GM18502 (cell line): ENCODE measurements at regions not wholly inside any gene's neighbourhood (a gene's known extent, or its start where the extent isn't known, plus 50 kb on each side); places are given as distances from the start of the nearest gene placed in this dataset.

Experiments used
- ATAC-seq: cut with Tn5 transposase; IDR thresholded peaks from one replicate; pipeline ENCODE4 v1.9.1; 2021; ENCODE audit warnings: mild to moderate bottlenecking; ENCODE audit not compliant: unreplicated experiment, poor library complexity

DNA sequence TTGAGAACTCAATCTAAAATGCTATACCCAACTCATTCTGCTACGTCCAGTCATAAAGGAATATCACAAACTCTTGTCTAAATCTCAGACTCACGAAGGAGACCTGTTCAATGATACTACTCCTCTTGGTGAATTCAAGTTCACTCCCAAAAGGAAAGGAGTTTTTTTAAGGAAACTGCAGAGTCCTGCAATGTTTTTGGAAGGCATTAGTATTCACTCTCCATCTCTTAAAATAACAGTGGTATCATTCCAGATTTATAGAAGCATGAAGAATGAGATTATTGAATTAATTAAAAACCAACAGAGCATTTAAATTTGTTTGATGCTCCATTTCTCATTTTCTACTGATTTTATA, 73.4 kb downstream of the FOXD1 start:
- ATAC-seq: no peak

DNA sequence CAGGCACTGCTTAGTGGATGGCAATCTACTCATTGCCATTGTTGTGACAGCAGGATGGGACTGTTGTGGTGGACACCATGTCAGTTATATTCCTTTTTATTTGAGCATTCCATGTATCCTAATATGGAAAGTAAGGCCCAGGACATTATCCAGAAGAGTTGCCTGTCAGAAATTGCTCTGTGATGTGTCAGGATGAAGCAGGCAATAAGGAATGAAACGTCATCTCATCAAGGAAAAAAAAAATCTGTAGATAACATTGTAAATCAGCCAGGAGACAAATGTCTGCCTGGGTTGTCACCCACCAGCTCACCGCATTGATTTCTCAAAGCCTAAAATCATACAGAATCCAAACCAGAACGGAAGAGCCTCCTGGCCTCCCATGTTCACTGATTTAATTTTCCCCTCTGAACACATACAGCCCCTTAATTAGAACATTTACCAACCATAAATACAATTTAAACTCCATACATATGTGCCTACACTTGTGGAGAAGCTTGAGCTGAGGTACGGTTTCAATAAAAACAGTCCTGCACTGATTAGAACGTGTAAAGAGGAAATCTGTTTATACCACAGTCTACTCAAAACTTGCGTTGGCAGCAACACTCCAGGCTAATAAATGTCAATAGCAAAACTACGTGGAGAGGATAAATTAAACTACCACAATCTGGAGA, 73.9 kb downstream of the FOXD1 start:
- ATAC-seq: no peak

DNA sequence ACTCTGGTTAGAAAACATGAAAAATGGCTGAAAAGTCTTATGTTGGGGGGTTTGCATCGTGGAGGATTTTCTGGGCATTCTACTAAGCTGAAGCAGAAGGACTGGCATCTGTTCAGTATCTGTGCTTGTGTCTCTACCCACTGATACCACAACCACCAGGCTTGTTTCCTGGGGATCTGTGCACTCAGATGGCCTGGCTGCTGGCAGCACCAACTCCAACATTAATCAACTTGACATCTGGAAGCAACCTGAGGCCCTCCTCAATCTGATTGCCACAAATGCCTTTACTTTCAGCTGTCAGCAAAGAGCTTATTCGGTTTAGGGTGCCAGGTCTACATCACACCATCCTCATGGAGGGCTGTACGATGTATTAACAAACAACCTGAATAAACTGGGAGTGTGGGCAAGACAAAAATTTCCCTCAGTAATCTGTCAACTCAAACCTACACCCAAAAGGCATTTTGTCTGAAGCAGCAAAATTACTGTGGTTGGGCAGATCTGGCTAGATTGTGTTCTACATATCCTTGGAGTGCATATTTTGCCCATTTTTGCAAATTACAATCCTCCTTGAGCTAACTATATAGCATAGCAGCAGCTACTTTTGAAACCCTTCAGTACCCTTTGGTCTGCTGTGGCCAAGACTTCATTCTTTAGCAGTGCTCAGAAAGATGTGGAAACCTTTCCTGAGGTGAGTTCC, 74.6 kb downstream of the FOXD1 start:
- no peak for ATAC-seq

DNA sequence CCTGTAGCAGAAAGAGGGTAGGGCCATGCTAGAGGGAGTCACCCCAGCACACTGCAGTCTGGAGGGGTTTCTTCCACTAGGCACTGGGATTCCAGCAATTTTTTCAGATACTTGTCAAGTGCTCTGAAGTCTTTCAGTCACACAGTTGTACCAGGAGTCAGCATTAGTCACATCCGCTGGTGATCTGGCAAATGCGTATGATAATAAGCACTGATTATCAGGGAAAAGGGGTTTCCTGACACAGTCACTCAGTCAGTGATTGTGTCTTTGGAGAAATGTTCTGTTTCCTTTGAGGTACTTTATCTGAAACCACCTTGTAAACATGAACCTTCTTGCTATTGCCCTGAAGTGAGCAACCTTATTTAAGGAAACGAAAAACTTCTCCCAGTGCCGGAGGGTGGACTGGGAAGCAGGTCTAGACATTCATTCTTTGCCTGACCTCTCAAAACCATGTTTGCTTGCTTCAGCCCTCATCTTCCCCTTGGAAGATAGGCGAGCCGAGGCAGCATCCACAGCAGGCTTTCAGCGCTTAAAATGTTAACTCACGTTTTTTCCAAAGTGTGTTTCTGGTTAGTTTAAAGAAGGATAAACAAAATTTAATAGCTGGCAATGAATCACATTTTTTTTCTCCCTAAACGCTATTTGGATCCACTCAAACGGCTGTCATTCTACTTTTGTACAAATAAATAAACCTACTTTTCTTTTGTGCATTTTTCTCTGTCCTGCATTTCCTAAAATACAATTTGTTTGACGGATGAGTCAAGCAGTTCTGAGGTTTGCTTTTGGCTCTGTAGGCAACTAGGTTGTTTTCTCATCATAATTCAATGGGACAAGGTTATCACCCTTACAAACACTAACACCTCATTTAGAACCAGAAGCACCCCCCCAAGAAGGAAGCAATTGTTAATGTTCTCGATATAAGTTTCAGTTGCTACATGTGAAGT, 77.7 kb downstream of the FOXD1 start:
- ATAC-seq: no peak

DNA sequence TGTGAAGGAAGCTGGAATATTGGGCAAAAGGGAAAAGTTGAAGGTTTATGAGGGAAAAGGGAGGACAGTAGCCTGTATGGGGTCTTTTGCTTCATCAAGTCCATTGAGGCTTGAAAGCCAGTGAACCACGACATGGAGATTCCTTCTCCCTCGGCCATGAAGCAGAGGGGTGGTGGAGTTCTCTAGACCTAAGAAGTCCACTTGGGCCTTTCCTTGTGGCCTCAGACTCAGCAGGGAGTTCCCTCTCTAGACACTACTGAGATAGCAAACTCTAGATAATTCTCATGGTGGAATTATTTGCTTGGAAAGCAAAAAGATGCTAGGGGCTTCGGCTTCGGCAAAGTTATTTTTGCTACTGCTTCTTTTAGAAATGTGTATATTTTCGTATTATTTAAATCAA, 78.5 kb downstream of the FOXD1 start:
- no peak for ATAC-seq

DNA sequence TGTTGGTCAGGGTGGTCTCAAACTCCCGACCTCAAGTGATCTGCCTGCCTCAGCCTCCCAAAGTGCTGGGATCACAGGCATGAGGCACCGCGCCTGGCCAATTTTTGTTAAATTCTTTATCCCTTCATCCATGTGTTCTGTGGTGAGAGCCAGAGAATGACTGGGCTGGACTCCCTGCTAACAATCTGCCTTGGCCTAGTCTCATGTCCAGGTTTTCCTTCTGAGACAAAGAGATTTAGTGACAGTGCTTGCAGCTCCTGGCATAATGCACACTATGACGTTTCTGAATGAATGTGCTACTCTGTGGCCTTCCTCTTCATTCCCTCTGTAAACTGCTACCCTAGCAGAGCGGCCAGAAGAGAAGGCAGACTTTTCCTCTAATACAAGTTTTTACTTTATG, 79.3 kb downstream of the FOXD1 start:
- no peak for ATAC-seq

DNA sequence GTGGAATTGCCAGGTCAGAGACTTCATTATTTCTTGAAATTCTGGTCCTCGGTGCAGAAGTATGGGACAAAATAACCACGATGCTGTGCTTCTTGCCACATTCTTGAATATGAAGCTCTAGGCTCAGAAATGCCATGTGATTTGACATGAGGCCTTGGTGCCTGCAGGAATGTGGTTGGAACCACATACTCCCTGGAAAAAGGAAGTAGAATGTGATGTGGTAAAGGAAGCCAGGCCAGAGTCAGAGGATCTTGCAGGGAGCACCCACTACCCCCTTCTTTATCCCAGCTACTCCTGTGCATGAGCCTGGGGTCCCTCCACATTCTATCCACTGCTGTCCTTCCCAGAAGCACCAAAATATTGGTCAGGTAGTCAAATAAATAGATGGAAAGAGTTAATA, 80.9 kb downstream of the FOXD1 start:
- no peak for ATAC-seq

DNA sequence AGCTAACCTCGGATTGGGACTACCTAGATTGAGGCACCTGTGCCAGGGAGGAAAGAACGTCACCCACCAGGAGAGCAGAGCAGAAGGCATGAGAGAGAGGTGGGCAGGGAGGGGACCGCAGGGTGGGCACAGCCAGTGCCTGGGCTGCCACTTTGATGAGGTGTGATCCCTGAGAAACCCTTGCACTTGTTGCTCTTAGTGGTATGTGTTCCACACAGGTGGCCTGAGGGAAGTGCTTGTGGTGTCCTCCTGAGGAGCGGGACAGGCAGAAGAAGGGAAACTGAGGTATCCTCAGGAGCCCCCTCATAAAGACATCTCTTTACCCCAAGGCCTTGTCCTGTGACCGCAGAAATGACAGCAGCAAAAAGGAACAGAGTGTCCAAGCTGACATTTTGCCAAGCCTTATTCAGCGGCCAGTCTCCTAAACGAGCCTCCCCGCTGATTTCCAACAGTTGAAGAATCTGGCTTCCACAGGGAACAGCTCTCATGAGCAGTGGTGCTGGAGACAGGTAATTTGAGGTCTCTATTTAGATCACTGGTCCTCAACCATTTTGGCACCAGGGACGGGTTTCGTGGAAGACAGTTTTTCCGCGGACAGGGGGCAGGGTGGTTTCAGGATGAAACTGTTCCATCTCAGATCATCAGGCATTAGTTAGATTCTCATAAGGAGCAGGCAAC, 82.4 kb downstream of the FOXD1 start:
- ATAC-seq: no peak

DNA sequence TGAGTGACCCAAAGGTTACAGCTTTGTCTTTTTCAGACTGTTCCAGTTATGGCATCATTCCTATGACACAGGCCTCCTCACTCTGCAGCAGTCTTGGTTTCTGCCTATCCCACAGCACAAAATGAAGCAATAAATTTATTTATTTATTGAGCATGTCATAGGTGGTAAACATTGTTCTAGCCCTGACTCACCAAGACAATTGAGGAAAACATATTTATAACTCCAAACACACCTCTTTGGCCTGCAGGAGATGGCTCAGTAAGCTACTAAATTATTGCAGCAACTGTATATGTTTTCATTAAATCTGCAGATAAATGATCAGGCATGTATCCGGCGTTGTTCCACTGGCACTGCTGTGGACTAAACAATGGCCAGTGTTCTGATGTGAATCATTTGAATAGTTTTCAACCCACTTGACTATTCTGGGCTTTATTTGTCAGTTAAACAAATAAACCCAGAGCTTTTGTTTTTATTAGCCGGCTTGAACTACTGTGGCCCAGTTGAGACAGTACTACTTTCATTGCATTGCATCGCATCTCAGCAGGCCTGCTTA, 83.2 kb downstream of the FOXD1 start:
- ATAC-seq: no peak

DNA sequence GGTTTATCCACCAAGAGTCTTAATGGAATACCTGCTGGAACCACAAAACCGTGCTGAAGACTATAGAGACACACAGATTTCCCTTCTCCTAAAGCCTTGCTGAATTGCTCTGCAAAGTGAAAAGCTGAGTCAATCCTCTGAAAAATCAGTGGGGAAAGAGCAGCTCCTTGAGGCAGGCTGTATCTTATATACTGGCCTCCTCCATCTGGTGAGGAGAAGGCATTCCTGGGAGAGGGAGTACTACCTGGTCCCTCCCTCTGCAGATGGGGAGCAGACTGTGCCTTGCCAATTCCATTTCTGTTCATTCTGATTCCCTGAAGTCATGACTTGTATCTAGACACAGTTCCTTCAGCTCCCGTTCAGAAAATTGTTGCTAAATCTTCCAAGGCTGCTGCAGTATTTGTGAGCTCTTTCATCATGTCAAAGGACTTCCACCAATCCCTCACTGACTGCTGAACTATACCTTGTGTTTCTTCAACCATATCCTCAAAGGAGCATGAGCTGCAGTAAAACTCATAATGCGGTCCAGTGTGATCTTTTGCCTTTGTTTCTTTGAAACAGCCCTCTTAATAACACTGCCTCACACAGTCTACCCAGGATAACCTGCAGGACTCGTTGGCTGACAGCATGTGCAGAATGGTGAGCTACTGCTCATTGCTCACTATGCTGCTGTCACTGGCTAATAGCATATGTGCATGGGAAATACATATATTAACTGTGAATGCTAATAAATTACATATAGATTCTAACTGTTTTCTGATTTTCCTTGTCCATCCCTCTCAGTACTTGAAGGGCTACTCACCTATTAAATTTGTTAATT, 84.5 kb downstream of the FOXD1 start:
- ATAC-seq: no peak

DNA sequence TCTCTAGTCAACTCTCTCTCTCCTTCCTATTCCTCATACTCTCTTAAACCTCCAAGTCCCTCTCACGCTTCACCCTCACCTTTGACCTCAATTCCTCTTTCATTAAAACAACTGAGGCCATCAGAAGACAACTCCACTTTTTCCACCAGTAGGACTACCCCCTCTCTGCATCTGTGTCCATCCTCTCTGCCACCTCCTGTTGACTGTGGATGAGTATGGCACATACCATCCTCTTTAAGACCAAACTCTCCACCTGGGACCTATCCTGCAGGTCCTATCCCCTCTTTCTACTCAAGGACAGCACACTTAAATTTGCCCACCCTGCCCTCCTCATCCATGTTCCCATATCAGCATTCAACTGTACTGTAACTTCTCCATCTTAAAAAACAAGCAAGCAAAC, 89.2 kb downstream of the FOXD1 start:
- ATAC-seq: no peak

DNA sequence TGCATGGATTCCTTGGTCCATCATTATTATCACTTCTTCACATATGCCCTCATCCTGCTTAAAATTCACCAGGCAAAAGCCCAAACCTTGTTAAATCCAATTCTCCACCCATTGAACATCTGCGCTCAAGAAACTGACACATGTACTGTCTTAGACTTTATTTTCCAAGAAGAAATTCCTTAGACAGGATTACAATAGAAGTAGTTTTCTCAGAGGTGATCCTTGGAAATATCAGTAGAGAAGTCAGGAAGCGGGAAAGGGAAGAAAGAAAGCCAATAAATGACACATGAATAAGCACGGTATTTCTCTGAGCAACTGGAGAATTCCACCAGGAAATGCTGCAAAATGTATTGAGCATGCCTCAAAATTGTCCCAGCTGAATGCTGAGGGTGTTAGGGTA, 90.2 kb downstream of the FOXD1 start:
- ATAC-seq: no peak

DNA sequence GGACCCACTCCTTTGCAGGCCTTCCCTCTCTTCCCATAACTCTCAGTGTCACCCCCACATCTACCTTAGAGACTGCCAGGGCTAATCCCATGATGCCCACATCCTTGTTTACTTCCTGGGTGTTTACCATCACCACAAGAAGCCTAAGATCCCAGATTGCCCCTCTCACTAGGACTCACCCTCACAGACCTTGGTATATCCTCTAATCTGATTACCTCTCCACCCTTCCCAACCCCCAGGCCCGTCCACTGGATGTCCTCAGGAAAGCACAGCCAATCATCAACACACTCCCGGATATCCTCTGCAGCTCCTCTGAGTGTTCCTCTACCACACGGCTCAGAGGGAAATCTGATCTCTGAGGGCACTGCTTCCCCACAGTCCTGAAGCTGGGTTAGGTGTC, 91.0 kb downstream of the FOXD1 start:
- ATAC-seq: no peak

DNA sequence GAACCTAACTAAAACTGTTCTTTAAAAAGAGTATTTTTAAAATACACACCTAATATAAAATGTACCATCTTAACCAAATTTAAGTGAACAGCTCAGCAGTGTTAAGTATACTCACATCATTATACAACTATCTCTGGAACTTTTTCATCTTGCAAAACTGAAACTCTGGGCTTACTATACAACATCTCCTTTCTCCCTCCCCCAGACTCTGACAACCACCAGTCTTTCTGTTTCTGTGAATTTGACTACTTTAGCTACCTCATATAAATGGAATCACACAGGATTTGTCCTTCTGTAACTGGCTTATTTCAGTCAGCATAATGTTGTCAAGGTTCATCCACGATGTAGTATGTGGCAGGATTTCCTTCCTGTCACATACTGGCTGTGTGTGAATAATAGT, 93.5 kb downstream of the FOXD1 start:
- ATAC-seq: no peak

DNA sequence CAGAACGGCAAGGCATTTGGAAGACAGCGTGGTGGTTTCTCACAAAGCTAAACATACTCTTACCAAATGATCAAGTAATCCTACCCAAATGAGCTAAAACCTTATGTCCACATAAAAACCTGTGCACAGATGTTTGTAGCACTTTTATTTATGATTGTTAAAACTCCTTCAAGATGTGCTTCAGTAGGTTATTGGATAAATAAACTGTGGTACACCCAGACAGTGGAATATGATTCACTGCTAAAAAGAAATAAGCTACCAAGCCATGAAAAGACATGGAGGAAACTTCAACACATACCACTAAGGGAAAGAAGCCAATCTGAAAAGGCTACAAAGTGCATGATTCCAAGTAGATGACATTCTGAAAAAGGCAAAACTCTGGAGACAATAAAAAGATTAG, 94.2 kb downstream of the FOXD1 start:
- no peak for ATAC-seq

DNA sequence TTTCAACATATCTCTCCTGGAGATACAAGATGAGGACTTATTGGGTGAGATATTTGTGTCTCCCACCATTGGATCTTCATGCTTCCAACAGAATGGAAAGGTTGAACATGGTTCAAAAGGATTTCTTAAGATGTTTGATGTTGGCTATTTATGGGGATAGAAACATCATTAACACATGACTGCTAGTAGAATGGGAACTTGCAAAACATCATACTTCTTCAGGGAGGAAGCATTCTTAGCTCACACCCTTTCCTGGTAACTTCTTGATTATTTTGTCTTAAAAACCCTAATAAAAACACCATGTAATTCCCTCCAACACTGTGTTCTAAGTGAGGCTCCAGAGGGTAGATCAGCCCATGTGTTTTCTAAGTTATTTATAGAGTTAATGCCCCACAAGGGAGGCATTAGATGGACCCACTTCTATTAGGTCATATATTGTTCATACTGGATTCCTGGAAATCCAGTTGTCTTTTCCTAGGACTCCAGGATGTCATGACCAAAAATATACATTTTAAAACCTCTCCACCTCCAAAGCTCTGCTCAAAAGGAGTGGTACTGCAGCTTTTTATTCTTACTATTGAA, 95.8 kb downstream of the FOXD1 start:
- no peak for ATAC-seq

DNA sequence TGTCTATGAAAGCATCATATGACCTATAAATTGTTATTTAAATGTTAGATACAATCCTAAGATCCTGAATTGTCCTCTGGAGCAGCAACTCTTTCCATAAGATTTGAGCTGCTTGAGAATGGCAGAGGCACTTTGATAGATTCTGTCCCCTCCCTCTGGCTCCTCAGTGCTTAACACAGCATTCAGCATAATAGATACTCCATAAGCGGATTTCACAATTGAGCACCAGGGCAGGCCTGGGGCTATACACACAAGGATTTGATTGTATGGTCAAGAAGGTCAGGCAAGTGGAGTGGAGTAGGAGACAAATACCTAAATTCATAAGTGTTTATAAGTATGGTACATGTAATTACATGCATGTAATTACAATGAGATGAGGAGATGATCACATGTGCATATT, 96.3 kb downstream of the FOXD1 start:
- no peak for ATAC-seq

DNA sequence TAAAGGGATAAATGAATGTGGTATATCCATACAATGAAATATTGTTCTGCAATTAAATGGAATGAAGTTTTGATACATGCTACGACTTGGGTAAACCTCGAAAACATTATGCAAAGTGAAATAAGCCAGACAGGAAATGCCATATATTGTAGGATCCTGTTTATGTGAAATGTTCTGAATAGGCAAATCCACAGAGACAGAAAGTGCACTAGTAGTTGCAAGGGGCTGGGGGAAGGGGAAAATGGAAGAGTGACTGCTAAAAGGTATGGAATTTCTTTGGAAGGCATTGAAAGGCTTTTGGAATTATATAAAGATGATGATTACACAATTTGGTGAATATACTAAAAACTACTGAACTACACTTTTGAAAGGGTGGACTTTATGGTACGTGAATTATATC, 97.0 kb downstream of the FOXD1 start:
- ATAC-seq: no peak

DNA sequence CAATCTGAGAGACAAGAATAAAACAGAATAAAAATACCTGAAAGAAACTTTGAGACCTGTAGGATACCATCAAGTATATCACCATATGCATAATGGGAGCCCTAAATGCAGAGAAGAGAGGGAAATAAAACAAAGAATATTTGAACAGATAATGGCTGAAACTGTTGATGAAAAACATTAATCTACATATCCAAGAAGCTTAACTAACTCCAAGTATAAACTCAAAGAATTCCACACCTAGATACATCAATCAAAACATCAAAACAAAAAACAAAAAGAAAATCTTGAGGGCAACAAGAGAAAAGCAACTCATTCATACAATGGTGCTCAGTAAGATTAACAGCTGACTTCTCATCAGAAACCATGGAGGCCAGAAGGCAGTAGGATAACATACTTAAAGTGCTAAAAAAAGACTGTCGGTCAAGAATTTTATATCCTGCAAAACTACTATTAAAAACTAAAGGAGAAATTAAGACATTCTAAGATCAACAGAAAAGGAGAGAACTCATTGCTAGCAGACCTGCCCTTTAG, 101.6 kb downstream of the FOXD1 start:
- ATAC-seq: no peak
